Fibroblast of lung (primary cell): ENCODE measurements at regions not wholly inside any gene's neighbourhood (a gene's known extent, or its start where the extent isn't known, plus 50 kb on each side); places are given as distances from the start of the nearest gene placed in this dataset.

Experiments
- DNase-seq, 2 donors: peaks; one replicate each; pipeline versions ENCODE4 v3.0.0 to v3.0.0-alpha.2; 2010; ENCODE audit warnings: low read depth in 2 of 2
- H2AFZ ChIP-seq: 2 replicates; pipeline ENCODE4 v1.5.1; 2012; ENCODE audit warnings: low read length, control low read depth, inconsistent platforms
- H3K27ac ChIP-seq: 2 replicates; pipeline ENCODE4 v1.5.1; 2011; ENCODE audit warnings: low read length, control low read depth; ENCODE audit not compliant: insufficient read depth
- H3K27me3 ChIP-seq: 2 replicates; pipeline ENCODE4 v1.5.1; 2011; ENCODE audit warnings: mild to moderate bottlenecking, low read length; ENCODE audit not compliant: control insufficient read depth, insufficient read depth
- H3K36me3 ChIP-seq: 2 replicates; pipeline ENCODE4 v1.5.1; 2011; ENCODE audit warnings: low read length; ENCODE audit not compliant: control insufficient read depth, insufficient read depth
- H3K4me1 ChIP-seq: 2 replicates; pipeline ENCODE4 v1.5.1; 2011; ENCODE audit warnings: low read length; ENCODE audit not compliant: control insufficient read depth, insufficient read depth; ENCODE audit errors: extremely low read depth
- H3K4me2 ChIP-seq: 2 replicates; pipeline ENCODE4 v1.5.1; 2011; ENCODE audit warnings: low read length, control low read depth; ENCODE audit not compliant: insufficient read depth; ENCODE audit errors: extremely low read depth
- H3K4me3 ChIP-seq, 4 experiments: fragments of 200-600 bp in 1 of 4; sonication (generic) in 1 of 4; replicated peaks in 1 of 4; 2 replicates each; pipeline ENCODE4 v1.5.1; 2011 to 2016; ENCODE audit warnings: low read length in 4 of 4, low read depth in 3 of 4, mild to moderate bottlenecking in 3 of 4, control low read depth in 2 of 4, inconsistent platforms in 1 of 4, mixed read lengths in 1 of 4; ENCODE audit not compliant: insufficient read depth in 1 of 4; ENCODE audit errors: control extremely low read depth in 1 of 4
- H3K79me2 ChIP-seq: 2 replicates; pipeline ENCODE4 v1.5.1; 2012; ENCODE audit warnings: mild to moderate bottlenecking, low read length, inconsistent platforms; ENCODE audit not compliant: control insufficient read depth, insufficient read depth
- H3K9ac ChIP-seq: 2 replicates; pipeline ENCODE4 v1.5.1; 2011; ENCODE audit warnings: mild to moderate bottlenecking, low read length, control low read depth; ENCODE audit not compliant: insufficient read depth
- H3K9me3 ChIP-seq: 2 replicates; pipeline ENCODE4 v1.5.1; 2012; ENCODE audit warnings: low read depth, low read length; ENCODE audit not compliant: control insufficient read depth, insufficient read depth
- H4K20me1 ChIP-seq: 2 replicates; pipeline ENCODE4 v1.5.1; 2011; ENCODE audit warnings: low read length; ENCODE audit not compliant: control insufficient read depth, insufficient read depth; ENCODE audit errors: extremely low read depth
- CTCF ChIP-seq, 2 donors: IDR thresholded peaks in 1 of 2; conservative IDR thresholded peaks in 1 of 2; 1 replicate in 1 of 2; 2 replicates in 1 of 2; pipeline ENCODE4 v1.5.1; 2011 to 2012; ENCODE audit warnings: low read length in 2 of 2, control low read depth in 1 of 2, inconsistent platforms in 1 of 2, low read depth in 1 of 2, mild to moderate bottlenecking in 1 of 2
- EZH2 ChIP-seq: IDR thresholded peaks from 2 replicates; pipeline ENCODE4 v1.5.1; 2012; ENCODE audit warnings: low read length, control low read depth, mild to moderate bottlenecking; ENCODE audit errors: missing control alignments

- Histone ChIP-seq H3K4me1 (no peaks in the 10 kb centered on the region), H4K20me1 (no peaks in the 10 kb centered on the region), H3K4me3 (no peak overlapping the region), H3K9ac (no peak overlapping the region), H3K36me3 (no peaks in the 10 kb centered on the region), H3K27me3 (no peaks in the 10 kb centered on the region), H3K4me2 (no peak overlapping the region), H3K79me2 (no peaks in the 10 kb centered on the region), H3K27ac (no peak overlapping the region), H3K9me3 (no peaks in the 10 kb centered on the region), H2AFZ (no peak overlapping the region)
- peak in 1 of 2 donors; percentile 47 for DNase-seq
- no peak for TF ChIP-seq EZH2
- no peak for TF ChIP-seq CTCF (conservative IDR thresholded peaks at IDR 0.05 in 1 of 2, IDR thresholded peaks at IDR 0.05 in 1 of 2; ENCODE audit: low read depth in 1 of 2, low read length in 2 of 2)
Observed at GRCh38 chr3:22928216-22929110, 274.7 kb upstream of the UBE2E2 start.

GRCh38 chr3:22933051-22933840 is 269.9 kb upstream of the UBE2E2 start:
- no peaks in the 10 kb centered on the region for H3K27me3 ChIP-seq
- H3K9ac ChIP-seq: no peak overlapping the region
- no peak for TF ChIP-seq CTCF (conservative IDR thresholded peaks at IDR 0.05 in 1 of 2, IDR thresholded peaks at IDR 0.05 in 1 of 2; ENCODE audit: low read depth in 1 of 2, low read length in 2 of 2)
- TF ChIP-seq EZH2: no peak
- no peak overlapping the region for H3K4me3 ChIP-seq
- H2AFZ ChIP-seq: no peak overlapping the region
- no peaks in the 10 kb centered on the region for H4K20me1 ChIP-seq
- H3K9me3 ChIP-seq: no peaks in the 10 kb centered on the region
- H3K4me1 ChIP-seq: no peaks in the 10 kb centered on the region
- H3K36me3 ChIP-seq: no peaks in the 10 kb centered on the region
- no peak overlapping the region for H3K27ac ChIP-seq
- no peak overlapping the region for H3K4me2 ChIP-seq
- DNase-seq: no peak
- no peaks in the 10 kb centered on the region for H3K79me2 ChIP-seq

GRCh38 chr3:22933841-22934116 is 269.3 kb upstream of the UBE2E2 start:
- H3K4me1 ChIP-seq: no peaks in the 10 kb centered on the region
- no peaks in the 10 kb centered on the region for H3K9me3 ChIP-seq
- TF ChIP-seq EZH2 (no peak), CTCF (conservative IDR thresholded peaks at IDR 0.05 in 1 of 2, IDR thresholded peaks at IDR 0.05 in 1 of 2; ENCODE audit: low read depth in 1 of 2, low read length in 2 of 2) (no peak)
- no peak overlapping the region for H3K27ac ChIP-seq
- no peak overlapping the region for H3K4me3 ChIP-seq
- H3K27me3 ChIP-seq: no peaks in the 10 kb centered on the region
- no peaks in the 10 kb centered on the region for H3K79me2 ChIP-seq
- no peak overlapping the region for H2AFZ ChIP-seq
- H3K4me2 ChIP-seq: no peak overlapping the region
- no peak for DNase-seq
- H4K20me1 ChIP-seq: no peaks in the 10 kb centered on the region
- H3K9ac ChIP-seq: no peak overlapping the region
- no peaks in the 10 kb centered on the region for H3K36me3 ChIP-seq
